ENCODE measurements at regions not wholly inside any gene's neighbourhood (a gene's known extent, or its start where the extent isn't known, plus 50 kb on each side); places are given as distances from the start of the nearest gene placed in this dataset.

DNA sequence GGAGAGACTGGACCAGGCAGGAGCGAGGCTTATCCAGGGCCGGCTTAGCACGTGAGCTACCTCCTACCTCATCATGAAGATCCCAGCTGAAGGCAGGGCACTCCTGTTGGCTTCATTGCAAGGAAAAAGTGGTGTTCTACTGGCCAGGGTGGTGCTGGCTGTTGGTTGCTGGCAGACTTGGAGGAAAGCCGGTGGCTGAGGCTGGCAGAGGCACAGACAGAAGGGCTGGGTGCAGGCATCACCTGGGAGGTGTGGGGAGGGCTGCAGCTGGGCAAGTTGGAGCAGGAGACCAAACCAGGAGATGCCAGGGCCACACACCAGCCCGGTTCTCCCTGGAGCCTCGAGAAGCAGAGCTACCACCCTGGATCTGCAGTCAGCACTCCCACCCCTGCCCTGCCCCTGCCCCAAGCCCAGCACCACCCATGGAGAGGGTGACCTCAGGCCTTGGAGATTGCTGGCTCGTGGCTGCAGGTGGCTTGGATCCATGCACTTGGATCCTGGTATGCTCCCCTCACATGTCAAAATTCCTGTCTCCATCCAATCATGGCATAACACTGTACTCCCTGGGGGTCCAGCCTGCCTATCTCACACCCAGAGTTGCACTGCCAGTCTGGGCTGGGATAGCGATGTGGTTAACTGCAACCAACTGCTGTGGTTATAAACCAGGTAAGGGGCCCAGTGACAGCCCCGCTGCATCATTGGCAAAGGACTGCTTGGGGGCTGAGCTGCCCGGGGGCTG is 49.7 kb downstream of the GLI2 start:
- DNase-seq (ENCODE audit: extremely low spot score, insufficient read length, low read depth) (no peak), FAIRE-seq (no peak)

GRCh38 chr2:120786038-120786960 is 50.6 kb downstream of the GLI2 start:
- FAIRE-seq (no peak), DNase-seq (ENCODE audit: extremely low spot score, insufficient read length, low read depth) (no peak)

DNA sequence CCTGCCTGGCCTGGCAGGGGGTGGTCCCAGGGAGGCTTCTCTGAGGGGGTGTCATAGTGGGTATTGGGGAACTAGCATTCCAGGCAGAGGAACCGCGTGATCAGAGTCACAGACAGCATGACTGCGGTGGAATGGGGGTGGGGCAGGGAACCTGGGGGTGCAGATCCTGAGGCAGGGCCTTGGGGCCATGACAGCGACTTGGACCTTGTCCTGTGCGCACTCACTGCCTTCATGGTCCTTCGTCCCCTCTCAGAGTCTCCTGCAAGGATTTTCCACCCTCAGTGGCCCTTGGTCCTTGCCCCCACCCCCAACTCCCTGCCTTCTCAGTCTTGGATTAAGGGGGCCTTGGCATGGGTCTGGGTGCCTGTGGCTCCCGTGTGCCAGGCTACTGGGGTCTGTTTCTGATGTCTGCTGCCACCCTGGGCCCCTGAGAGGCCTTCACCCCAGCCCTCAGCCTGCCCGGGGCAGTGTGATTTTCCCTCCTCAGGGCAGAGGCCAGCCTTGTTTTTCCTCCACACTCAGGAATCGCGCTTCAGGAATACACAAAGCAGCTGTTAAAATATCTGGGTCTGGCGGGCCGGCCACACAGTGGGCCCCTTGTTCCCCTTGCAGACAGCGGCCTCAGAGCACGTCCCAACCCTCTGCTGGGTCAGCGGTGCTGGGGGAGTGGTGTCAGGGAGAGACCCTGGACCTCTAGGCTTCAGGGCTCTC is 51.6 kb downstream of the GLI2 start:
- FAIRE-seq (no peak), DNase-seq (ENCODE audit: extremely low spot score, insufficient read length, low read depth) (no peak)

GRCh38 chr2:120787822-120788700 is 52.4 kb downstream of the GLI2 start:
- DNase-seq (ENCODE audit: extremely low spot score, insufficient read length, low read depth) (no peak), FAIRE-seq (no peak)

DNA sequence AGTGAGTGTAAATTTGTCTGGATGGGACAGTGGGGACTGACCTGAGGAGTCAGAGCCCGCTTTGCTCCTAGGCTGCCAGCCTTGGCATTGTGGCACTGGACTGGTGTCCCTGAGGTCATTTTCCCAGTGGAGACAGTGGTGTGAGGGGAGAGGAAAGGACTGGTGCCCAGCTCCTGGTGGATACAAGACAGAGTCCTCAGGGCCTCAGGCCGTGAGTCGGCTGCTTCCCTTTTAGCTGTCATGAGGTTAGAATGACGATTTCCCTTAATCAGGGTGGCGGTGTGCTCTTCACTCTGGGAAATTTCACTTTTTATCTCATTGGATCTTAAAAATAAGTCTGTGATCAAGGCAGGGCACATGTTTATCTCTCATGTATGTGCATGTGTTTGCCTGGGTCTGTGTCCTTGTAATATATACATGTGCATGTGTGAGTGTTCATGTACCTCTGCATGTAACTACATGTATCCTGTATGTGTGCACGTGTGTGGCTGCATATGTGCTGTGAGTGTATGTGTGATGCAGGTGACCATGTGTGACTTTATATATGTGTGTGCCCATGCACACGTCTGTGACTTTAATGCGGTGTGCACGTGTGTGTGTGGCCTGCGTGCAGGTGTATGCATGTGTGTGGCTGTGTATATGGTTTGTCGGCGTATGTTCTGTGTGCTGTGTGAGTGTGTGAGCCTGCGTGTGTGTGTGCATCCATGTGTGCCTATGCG is 55.7 kb downstream of the GLI2 start:
- no peak for FAIRE-seq
- no peak for DNase-seq (ENCODE audit: extremely low spot score, insufficient read length, low read depth)

GRCh38 chr2:120791962-120792297 is 56.3 kb downstream of the GLI2 start:
- DNase-seq (ENCODE audit: extremely low spot score, insufficient read length, low read depth) (no peak), FAIRE-seq (no peak)

GRCh38 chr2:120793682-120794403 is 58.2 kb downstream of the GLI2 start:
- DNase-seq (ENCODE audit: extremely low spot score, insufficient read length, low read depth) (no peak), FAIRE-seq (no peak)

DNA sequence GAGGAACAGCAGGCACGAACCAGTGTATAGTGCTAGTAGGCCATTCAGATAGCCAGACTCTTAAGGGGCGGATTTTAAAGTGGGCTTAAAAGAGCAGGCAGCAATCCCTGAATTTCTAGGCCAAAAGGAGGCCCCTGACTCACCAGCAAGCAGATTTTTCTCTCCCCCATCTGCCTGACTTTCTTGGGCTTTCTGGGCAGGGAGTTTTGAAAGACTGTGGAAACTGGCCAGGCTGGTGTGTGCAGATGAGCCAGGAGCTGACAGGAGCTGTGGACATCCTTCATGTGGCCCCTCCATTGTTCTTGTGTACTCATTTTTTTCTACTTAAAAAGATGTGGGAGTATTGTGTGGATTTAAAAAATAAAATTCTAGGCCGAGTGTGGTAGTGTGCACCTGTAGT is 59.0 kb downstream of the GLI2 start:
- no peak for FAIRE-seq

DNA sequence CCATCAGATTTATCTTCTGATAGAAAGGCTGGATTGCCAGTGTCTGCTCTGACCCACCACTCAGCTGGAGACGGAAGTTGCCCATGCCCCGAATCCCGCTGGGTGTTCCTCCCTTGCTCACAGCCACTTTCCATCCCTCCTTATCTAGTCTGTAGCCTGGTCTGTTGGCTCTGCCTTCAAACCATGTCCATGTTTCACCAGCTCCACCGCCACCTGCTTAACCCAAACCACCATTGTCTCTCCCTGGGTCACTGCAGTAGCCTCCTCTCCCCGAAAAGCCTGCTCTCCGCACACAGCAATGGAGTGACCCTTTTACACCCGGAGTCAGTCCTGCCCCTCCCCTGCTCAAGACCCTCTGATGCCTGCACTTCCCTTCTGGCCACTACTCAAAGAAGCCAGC is 60.4 kb downstream of the GLI2 start:
- DNase-seq (ENCODE audit: extremely low spot score, insufficient read length, low read depth) (no peak), FAIRE-seq (no peak)

More for the DNA sequence above, 59.0 kb downstream of the GLI2 start:
- DNase-seq (ENCODE audit: extremely low spot score, insufficient read length, low read depth), result no peak

DNA sequence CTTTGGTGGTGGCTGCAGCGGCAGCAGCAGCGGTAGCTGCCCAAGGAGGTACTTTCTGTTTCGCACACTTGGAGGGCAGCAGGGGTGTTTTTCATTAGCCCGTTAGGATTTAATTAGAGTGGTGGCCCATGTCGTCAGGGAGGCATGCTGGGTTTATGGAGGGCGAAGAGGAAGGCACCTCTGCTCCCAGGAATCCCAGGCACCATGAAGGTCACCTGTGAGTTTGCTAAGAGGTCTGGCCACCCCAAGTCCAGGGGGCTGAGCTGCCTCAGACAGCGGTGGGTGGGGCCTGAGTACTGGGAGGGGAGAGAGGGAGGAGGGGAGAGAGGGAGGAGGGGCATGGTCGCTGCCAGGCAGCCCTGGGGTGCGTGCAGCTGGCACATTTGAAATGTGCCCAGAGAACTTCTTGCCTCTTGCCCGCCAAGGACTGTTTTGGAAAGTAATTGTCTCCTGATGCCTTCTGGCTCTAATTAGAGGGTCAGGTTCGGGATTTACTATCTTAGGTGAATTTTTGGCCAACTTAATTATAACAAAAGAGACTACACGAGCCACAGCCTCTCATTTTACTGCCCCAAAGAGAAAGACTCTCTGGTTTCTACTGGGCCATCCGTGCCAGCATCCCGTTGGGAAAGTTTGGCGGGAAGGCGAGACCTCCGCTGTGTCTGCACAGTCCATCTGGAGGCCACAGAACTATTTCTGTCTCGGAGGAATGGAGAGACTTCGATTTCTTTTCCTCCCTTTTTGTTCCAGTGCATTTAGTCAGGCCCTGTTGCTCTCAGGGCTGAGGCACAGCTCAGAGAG is 62.0 kb downstream of the GLI2 start:
- no peak for DNase-seq (ENCODE audit: extremely low spot score, insufficient read length, low read depth)

GRCh38 chr2:120798567-120799247 is 63.0 kb downstream of the GLI2 start:
- FAIRE-seq (no peak), DNase-seq (ENCODE audit: extremely low spot score, insufficient read length, low read depth) (no peak)

More for the DNA sequence above, 62.0 kb downstream of the GLI2 start:
- FAIRE-seq, result no peak

DNA sequence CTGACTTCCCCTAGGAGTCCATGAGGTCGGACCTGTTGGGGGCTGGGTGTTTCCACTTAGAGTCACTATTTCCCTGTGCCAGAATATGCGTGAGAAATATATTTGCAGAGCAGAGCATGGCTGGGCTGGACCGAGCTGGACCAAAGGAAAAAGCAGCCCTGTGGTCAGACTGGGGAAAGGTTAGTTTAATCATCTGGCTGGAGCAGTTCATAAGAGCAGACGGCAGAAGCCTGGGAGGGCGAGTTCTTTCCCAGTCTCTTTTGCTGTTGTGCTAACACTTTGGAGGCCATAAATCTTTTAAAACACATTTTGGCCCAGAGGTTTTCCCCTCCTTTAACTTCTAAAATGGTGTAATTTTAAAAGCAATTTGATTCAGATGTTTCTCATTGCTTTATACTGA is 66.5 kb downstream of the GLI2 start:
- DNase-seq (ENCODE audit: extremely low spot score, insufficient read length, low read depth) (no peak), FAIRE-seq (no peak)

DNA sequence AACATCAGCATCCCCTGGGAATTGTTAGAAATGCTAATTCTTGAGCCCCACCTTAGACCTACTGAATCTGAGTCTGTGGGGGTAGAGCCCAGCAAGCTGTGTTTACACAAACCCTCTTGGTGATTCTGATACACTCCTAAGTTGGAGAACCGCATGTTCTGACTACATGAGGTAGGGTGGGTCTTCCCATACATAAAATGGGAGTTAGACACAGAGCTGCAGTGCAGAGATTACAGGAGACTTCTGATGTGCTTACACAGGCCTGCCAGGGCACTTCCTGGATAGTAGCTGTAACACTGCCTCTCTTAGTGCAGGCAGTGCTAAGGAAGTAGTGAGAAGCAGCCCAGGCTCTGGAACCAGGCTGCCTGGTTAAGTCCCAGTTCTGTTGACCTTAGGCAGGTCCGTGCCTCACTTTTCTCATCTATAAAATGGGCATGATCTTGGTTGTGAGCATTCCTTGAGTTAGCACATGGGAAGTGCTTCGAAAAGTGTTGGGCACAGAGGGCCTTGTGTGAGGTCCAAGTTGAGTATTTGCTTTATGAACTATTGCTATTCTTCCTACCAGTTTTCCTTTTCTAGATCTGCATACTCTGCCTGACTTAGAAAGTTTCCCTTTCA is 67.3 kb downstream of the GLI2 start:
- no peak for FAIRE-seq
- no peak for DNase-seq (ENCODE audit: extremely low spot score, insufficient read length, low read depth)

DNA sequence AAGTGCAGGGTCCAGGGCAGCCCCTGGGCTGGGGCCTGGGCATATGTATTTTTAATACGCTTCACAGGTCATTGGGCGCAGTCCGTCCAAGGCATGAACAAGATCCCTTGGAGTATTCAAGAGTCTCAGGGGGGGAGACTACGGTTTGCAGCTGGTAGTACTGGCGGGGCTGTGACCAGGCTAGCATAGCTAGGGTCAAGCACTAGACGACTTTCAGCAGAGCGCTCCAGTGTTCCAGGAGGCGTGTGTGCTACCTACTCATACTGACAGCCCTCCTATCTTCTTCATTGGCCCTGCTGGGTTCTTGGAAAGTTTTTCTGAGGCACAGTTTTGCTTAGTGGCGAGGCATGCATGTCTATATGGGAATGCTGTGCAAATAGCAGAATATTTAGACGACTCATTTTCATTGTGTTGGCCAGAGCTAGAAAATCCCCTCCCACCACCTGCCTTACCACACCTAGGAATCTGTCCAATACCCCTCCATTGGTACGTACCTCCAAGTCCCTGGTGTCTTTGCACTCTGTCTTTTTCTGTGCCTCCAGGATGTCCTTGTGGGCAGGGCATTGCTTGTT is 68.2 kb downstream of the GLI2 start:
- no peak for DNase-seq (ENCODE audit: extremely low spot score, insufficient read length, low read depth)
- FAIRE-seq, result no peak

GRCh38 chr2:120804459-120804858 is 68.8 kb downstream of the GLI2 start:
- DNase-seq (ENCODE audit: extremely low spot score, insufficient read length, low read depth) (no peak), FAIRE-seq (no peak)

- FAIRE-seq, result no peak
- DNase-seq (ENCODE audit: extremely low spot score, insufficient read length, low read depth), result no peak
These were observed 69.3 kb downstream of the GLI2 start for GRCh38 chr2:120805011-120805410.

All from GM18507 (cell line).